GM12872 (cell line): ENCODE measurements at regions not wholly inside any gene's neighbourhood (a gene's known extent, or its start where the extent isn't known, plus 50 kb on each side); places are given as distances from the start of the nearest gene placed in this dataset.

Source experiments
- TF ChIP-seq, protein P1 (sequence below): IDR thresholded peaks from 3 replicates; pipeline ENCODE4 v1.5.1; 2011; ENCODE audit warnings: low read depth, mild to moderate bottlenecking, low read length, moderate library complexity; ENCODE audit not compliant: insufficient read depth

- TF ChIP-seq, protein P1, sequence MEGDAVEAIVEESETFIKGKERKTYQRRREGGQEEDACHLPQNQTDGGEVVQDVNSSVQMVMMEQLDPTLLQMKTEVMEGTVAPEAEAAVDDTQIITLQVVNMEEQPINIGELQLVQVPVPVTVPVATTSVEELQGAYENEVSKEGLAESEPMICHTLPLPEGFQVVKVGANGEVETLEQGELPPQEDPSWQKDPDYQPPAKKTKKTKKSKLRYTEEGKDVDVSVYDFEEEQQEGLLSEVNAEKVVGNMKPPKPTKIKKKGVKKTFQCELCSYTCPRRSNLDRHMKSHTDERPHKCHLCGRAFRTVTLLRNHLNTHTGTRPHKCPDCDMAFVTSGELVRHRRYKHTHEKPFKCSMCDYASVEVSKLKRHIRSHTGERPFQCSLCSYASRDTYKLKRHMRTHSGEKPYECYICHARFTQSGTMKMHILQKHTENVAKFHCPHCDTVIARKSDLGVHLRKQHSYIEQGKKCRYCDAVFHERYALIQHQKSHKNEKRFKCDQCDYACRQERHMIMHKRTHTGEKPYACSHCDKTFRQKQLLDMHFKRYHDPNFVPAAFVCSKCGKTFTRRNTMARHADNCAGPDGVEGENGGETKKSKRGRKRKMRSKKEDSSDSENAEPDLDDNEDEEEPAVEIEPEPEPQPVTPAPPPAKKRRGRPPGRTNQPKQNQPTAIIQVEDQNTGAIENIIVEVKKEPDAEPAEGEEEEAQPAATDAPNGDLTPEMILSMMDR: no peak
Measured at GRCh38 chr6:6405997-6406714, 85.7 kb upstream of the F13A1 start.

GRCh38 chr6:6406715-6407070, 86.2 kb upstream of the F13A1 start:
- TF ChIP-seq, protein P1: no peak

DNA sequence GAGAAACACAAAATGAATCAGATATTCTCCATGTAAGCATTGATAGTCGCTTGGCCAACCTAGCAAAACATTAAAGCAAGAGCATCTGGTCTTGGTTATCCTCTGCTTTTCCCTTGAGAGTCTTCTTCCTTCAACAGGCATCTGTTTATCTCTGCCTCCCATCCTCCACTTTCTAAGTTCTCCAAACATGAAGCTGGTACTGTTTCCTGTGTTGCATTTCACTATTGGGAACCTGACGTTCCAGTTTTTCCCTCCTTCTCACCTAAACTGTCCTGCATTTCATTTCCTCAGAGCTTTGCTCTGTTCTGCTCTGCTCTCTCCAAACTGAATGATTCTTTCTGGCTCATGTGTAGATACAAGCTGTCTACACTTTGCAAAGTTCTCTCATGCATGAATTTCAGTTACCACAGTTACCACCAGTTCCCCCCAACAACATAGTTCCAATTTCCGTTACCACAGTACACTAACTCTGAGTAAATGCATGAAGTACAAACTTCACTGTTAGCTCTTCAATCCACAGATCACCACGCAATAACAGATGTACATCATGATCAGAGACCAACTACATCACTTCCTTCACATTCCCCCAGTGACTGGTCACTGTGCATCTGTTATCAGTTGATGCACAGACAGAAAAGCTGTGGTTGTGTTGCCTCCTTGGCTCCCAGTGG, 86.7 kb upstream of the F13A1 start:
- TF ChIP-seq, protein P1: no peak

GRCh38 chr6:6409397-6410030, 89.1 kb upstream of the F13A1 start:
- TF ChIP-seq, protein P1: no peak

- TF ChIP-seq, protein P1: no peak
Measured at GRCh38 chr6:6411115-6411514, 90.7 kb upstream of the F13A1 start.

GRCh38 chr6:6412221-6412620, 91.8 kb upstream of the F13A1 start:
- TF ChIP-seq, protein P1: no peak

DNA sequence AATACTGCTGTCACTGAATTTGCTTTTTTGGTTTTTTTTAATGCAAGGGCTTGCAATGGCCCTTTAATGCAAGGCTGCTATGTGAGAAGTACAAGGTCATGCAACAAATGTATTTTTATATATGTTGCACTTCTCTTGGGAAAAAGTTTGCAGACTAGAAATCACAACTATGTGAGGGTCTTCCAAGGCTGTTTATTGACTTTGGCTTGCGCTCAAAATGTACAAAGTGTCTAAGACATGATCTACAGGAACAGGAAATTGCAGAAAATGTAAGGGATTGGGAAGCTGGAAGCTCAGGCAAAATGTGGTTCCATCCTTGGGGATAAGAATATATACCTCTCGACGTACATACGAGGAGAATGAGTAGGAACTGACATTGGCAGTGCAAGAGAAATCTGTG, 92.2 kb upstream of the F13A1 start:
- TF ChIP-seq, protein P1: no peak
